ENCODE measurements at regions not wholly inside any gene's neighbourhood (a gene's known extent, or its start where the extent isn't known, plus 50 kb on each side); places are given as distances from the start of the nearest gene placed in this dataset.

GRCh38 chr18:45136381-45137086 is 455.8 kb downstream of the SETBP1 start:
- H3K27me3 Mint-ChIP-seq (ENCODE audit: low read depth), result no peaks in the 10 kb centered on the region
- no peak overlapping the region for H3K27ac Mint-ChIP-seq (ENCODE audit: unreplicated experiment)
- peaks cover 22% of the 10 kb centered on the region for H3K9me3 Mint-ChIP-seq (ENCODE audit: low read depth)
- DNase-seq (ENCODE audit: low spot score), result no peak
- TF ChIP-seq, protein P1, sequence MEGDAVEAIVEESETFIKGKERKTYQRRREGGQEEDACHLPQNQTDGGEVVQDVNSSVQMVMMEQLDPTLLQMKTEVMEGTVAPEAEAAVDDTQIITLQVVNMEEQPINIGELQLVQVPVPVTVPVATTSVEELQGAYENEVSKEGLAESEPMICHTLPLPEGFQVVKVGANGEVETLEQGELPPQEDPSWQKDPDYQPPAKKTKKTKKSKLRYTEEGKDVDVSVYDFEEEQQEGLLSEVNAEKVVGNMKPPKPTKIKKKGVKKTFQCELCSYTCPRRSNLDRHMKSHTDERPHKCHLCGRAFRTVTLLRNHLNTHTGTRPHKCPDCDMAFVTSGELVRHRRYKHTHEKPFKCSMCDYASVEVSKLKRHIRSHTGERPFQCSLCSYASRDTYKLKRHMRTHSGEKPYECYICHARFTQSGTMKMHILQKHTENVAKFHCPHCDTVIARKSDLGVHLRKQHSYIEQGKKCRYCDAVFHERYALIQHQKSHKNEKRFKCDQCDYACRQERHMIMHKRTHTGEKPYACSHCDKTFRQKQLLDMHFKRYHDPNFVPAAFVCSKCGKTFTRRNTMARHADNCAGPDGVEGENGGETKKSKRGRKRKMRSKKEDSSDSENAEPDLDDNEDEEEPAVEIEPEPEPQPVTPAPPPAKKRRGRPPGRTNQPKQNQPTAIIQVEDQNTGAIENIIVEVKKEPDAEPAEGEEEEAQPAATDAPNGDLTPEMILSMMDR (IDR thresholded peaks at IDR 0.05), result no peak
- H3K36me3 Mint-ChIP-seq (ENCODE audit: low read depth), result peaks cover 5% of the 10 kb centered on the region
- no peak overlapping the region for H3K4me3 Mint-ChIP-seq (ENCODE audit: unreplicated experiment)
- H3K4me1 Mint-ChIP-seq (ENCODE audit: low read depth), result peaks cover 8% of the 10 kb centered on the region

- Mint-ChIP-seq H3K4me3 (ENCODE audit: unreplicated experiment) (no peak overlapping the region), H3K4me1 (ENCODE audit: low read depth) (peaks cover 8% of the 10 kb centered on the region), H3K9me3 (ENCODE audit: low read depth) (peaks cover 26% of the 10 kb centered on the region), H3K27me3 (ENCODE audit: low read depth) (no peaks in the 10 kb centered on the region), H3K36me3 (ENCODE audit: low read depth) (peaks cover 5% of the 10 kb centered on the region), H3K27ac (ENCODE audit: unreplicated experiment) (no peak overlapping the region)
- DNase-seq (ENCODE audit: low spot score), result no peak
- TF ChIP-seq, protein P1 (IDR thresholded peaks at IDR 0.05), result no peak
Observed at GRCh38 chr18:45137087-45137419, 456.4 kb downstream of the SETBP1 start.

DNA sequence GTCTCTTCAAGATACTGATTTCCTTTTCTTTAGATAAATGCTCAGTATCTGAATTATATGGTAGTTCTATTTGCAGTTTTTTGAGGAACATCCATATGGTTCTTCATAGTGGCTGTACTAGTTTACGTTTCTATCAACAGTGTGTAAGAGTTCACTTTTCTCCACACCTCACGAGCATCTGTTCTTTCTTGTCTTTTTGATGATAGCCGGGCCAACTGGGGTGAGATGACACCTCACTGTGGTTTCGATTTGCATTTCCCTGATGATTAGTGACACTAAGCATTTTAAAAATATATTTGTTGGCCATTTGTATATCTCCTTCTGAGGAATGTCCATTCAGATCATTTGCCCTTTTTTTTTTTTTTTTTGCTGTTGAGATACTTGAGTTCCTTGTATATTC is 458.8 kb downstream of the SETBP1 start:
- Mint-ChIP-seq H3K4me1 (ENCODE audit: low read depth) (no peaks in the 10 kb centered on the region), H3K36me3 (ENCODE audit: low read depth) (peaks cover 5% of the 10 kb centered on the region), H3K4me3 (ENCODE audit: unreplicated experiment) (no peak overlapping the region), H3K27me3 (ENCODE audit: low read depth) (no peaks in the 10 kb centered on the region), H3K27ac (ENCODE audit: unreplicated experiment) (no peak overlapping the region), H3K9me3 (ENCODE audit: low read depth) (peaks cover 24% of the 10 kb centered on the region)
- TF ChIP-seq, protein P1 (IDR thresholded peaks at IDR 0.05), result no peak
- DNase-seq (ENCODE audit: low spot score), result no peak

- Mint-ChIP-seq H3K27me3 (ENCODE audit: low read depth) (no peaks in the 10 kb centered on the region), H3K4me1 (ENCODE audit: low read depth) (no peaks in the 10 kb centered on the region), H3K36me3 (ENCODE audit: low read depth) (peaks cover 5% of the 10 kb centered on the region), H3K9me3 (ENCODE audit: low read depth) (peaks cover 24% of the 10 kb centered on the region), H3K4me3 (ENCODE audit: unreplicated experiment) (no peak overlapping the region), H3K27ac (ENCODE audit: unreplicated experiment) (no peak overlapping the region)
- no peak for DNase-seq (ENCODE audit: low spot score)
- TF ChIP-seq, protein P1 (IDR thresholded peaks at IDR 0.05), result no peak
Observed at GRCh38 chr18:45142868-45143267, 462.2 kb downstream of the SETBP1 start.

GRCh38 chr18:45149712-45150111 is 465.6 kb upstream of the SLC14A2 start:
- Mint-ChIP-seq H3K4me3 (ENCODE audit: unreplicated experiment) (no peak overlapping the region), H3K27ac (ENCODE audit: unreplicated experiment) (no peak overlapping the region), H3K27me3 (ENCODE audit: low read depth) (no peaks in the 10 kb centered on the region), H3K4me1 (ENCODE audit: low read depth) (peaks cover 3% of the 10 kb centered on the region), H3K9me3 (ENCODE audit: low read depth) (no peaks in the 10 kb centered on the region), H3K36me3 (ENCODE audit: low read depth) (no peaks in the 10 kb centered on the region)
- DNase-seq (ENCODE audit: low spot score), result no peak
- TF ChIP-seq, protein P1 (IDR thresholded peaks at IDR 0.05), result no peak
